GM10266 (cell line): ENCODE measurements at regions not wholly inside any gene's neighbourhood (a gene's known extent, or its start where the extent isn't known, plus 50 kb on each side); places are given as distances from the start of the nearest gene placed in this dataset.

Source experiments
- DNase-seq: peaks from one replicate; pipeline ENCODE4 v3.0.0; 2012; ENCODE audit errors: extremely low spot score
- CTCF ChIP-seq: IDR thresholded peaks from 2 replicates; pipeline ENCODE4 v1.5.1; 2012; ENCODE audit warnings: mild to moderate bottlenecking, low read depth; ENCODE audit not compliant: control insufficient read depth, insufficient read depth; ENCODE audit errors: missing control alignments

- DNase-seq: no peak
- TF ChIP-seq CTCF: no peak
These were observed 115.6 kb downstream of the LARP7 start for GRCh38 chr4:112752510-112752909.

- no peak for TF ChIP-seq CTCF
- no peak for DNase-seq
These were observed 116.4 kb downstream of the LARP7 start for GRCh38 chr4:112753333-112753732.

GRCh38 chr4:112759313-112759712 is 122.4 kb downstream of the LARP7 start:
- TF ChIP-seq CTCF: no peak
- no peak for DNase-seq

- TF ChIP-seq CTCF: peak; percentile 56
- DNase-seq: peak; percentile 42
These were observed 128.5 kb downstream of the LARP7 start for GRCh38 chr4:112765317-112765974.

GRCh38 chr4:112766422-112766821 is 129.5 kb downstream of the LARP7 start:
- peak; percentile 48 for TF ChIP-seq CTCF
- DNase-seq: peak; percentile 26

GRCh38 chr4:112767386-112767785 is 130.4 kb downstream of the LARP7 start:
- TF ChIP-seq CTCF: no peak
- no peak for DNase-seq

- no peak for DNase-seq
- no peak for TF ChIP-seq CTCF
These were observed 133.2 kb downstream of the LARP7 start for GRCh38 chr4:112770114-112770513.
